NCI-H1105 treated with DMSO at 0.1 percent for 48 hours (cell line): ENCODE measurements at regions not wholly inside any gene's neighbourhood (a gene's known extent, or its start where the extent isn't known, plus 50 kb on each side); places are given as distances from the start of the nearest gene placed in this dataset.

Source experiments
- DNase-seq: peaks from one replicate; lab custom pipeline; 2025; lab: John Stamatoyannopoulos, UW

- no peak for DNase-seq
Measured at GRCh38 chr3:104556372-104557078, 810.2 kb upstream of the ALCAM start.

GRCh38 chr3:104561324-104561723 is 805.4 kb upstream of the ALCAM start:
- DNase-seq: no peak

GRCh38 chr3:104564045-104564643 is 802.6 kb upstream of the ALCAM start:
- DNase-seq: peak; percentile 8

- no peak for DNase-seq
Measured at GRCh38 chr3:104566054-104566453, 800.7 kb upstream of the ALCAM start.

GRCh38 chr3:104575634-104576033 is 791.1 kb upstream of the ALCAM start:
- DNase-seq: no peak

- DNase-seq: no peak
Measured at GRCh38 chr3:104578558-104578957, 788.2 kb upstream of the ALCAM start.

GRCh38 chr3:104582092-104582491 is 784.6 kb upstream of the ALCAM start:
- no peak for DNase-seq

GRCh38 chr3:104584682-104585081 is 782.0 kb upstream of the ALCAM start:
- DNase-seq: no peak

GRCh38 chr3:104586344-104586743 is 780.4 kb upstream of the ALCAM start:
- no peak for DNase-seq

GRCh38 chr3:104588442-104588841 is 778.3 kb upstream of the ALCAM start:
- DNase-seq: no peak

- DNase-seq: no peak
Measured at GRCh38 chr3:104591776-104592175, 774.9 kb upstream of the ALCAM start.

- no peak for DNase-seq
Measured at GRCh38 chr3:104594491-104594890, 772.2 kb upstream of the ALCAM start.

GRCh38 chr3:104596054-104596453 is 770.7 kb upstream of the ALCAM start:
- DNase-seq: no peak

GRCh38 chr3:104596551-104596950 is 770.2 kb upstream of the ALCAM start:
- DNase-seq: peak; percentile 67

- DNase-seq: peak; percentile 95
Measured at GRCh38 chr3:104598848-104599511, 767.7 kb upstream of the ALCAM start.

- DNase-seq: no peak
Measured at GRCh38 chr3:104604326-104605010, 762.2 kb upstream of the ALCAM start.

- DNase-seq: no peak
Measured at GRCh38 chr3:104606812-104607211, 759.9 kb upstream of the ALCAM start.

- no peak for DNase-seq
Measured at GRCh38 chr3:104610730-104611652, 755.7 kb upstream of the ALCAM start.

- DNase-seq: peak; percentile 23
Measured at GRCh38 chr3:104612218-104612617, 754.5 kb upstream of the ALCAM start.

- DNase-seq: no peak
Measured at GRCh38 chr3:104614564-104614963, 752.1 kb upstream of the ALCAM start.

- DNase-seq: peak; percentile 36
Measured at GRCh38 chr3:104628185-104628789, 738.4 kb upstream of the ALCAM start.
